ENCODE measurements at regions not wholly inside any gene's neighbourhood (a gene's known extent, or its start where the extent isn't known, plus 50 kb on each side); places are given as distances from the start of the nearest gene placed in this dataset.

DNA sequence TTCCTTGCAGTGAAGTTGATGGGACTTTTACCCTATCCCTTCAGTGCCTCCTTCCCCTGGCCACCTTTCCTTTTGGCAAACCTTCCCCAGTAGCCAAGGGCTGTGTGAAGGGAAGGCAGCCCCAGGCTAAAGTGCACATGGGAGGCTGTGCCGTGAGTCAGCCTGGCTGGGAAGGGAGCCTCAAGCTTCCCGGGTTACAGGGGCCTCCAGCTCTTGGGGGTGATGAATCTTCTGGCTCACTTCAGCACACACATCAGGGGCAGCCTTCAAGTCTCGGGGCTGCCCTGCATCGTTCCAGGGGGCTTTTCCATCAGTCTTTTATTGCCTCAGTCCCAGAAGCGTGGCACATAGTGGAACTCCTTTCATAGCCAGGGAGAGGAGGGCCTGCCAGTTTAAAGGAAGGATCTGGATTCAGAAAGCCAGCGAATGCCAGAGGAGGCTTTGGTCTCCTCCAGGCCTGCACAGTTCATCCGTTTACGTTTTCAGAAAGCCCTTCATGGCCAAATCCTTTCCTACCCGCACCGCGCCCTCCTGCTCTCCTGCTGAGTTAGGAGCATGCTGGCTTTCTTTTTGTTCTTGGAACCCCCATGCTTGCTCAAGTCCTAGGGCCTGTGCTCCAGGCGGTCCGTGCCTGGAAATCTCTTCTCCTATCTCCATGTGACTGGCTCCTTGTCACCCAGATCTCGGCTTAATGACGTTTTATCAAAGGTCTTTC, 134.8 kb upstream of the KLF4 start:
- TF ChIP-seq, protein P1, sequence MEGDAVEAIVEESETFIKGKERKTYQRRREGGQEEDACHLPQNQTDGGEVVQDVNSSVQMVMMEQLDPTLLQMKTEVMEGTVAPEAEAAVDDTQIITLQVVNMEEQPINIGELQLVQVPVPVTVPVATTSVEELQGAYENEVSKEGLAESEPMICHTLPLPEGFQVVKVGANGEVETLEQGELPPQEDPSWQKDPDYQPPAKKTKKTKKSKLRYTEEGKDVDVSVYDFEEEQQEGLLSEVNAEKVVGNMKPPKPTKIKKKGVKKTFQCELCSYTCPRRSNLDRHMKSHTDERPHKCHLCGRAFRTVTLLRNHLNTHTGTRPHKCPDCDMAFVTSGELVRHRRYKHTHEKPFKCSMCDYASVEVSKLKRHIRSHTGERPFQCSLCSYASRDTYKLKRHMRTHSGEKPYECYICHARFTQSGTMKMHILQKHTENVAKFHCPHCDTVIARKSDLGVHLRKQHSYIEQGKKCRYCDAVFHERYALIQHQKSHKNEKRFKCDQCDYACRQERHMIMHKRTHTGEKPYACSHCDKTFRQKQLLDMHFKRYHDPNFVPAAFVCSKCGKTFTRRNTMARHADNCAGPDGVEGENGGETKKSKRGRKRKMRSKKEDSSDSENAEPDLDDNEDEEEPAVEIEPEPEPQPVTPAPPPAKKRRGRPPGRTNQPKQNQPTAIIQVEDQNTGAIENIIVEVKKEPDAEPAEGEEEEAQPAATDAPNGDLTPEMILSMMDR (IDR thresholded peaks at IDR 0.05) = no peak
- no peak for TF ChIP-seq ZFX (IDR thresholded peaks at IDR 0.05; ENCODE audit: borderline replicate concordance)

Data from 22Rv1 (cell line).